Activated CD8-positive, alpha-beta T cell treated with anti-CD3 and anti-CD28 coated beads for 36 hours (primary cell): ENCODE measurements at regions not wholly inside any gene's neighbourhood (a gene's known extent, or its start where the extent isn't known, plus 50 kb on each side); places are given as distances from the start of the nearest gene placed in this dataset.
"Not testable (repeated sequence)": the region's sequence is repeated elsewhere in the genome, so short reads cannot be mapped to it uniquely, and the experiment has no call there.

Source experiments
- ATAC-seq: fragments of 200-7000 bp; cut with Tn5 transposase; one replicate; pipeline ENCODE4 v1.10.0; 2021; ENCODE audit warnings: mild to moderate bottlenecking, moderate library complexity
- CTCF ChIA-PET: fragments of 350-600 bp; sonication (Branson Sonifier 250); formaldehyde crosslinking; loops from one replicate; lab custom pipeline; 2021; ENCODE audit warnings: antibody characterized with exemption; lab: Charles Lee
- POLR2A ChIA-PET: fragments of 350-600 bp; sonication (Branson Sonifier 250); formaldehyde crosslinking; loops from one replicate; lab custom pipeline; 2021; ENCODE audit warnings: antibody characterized with exemption; lab: Charles Lee
- DNase-seq: peaks from one replicate; pipeline ENCODE4 v3.0.0-alpha.2; 2020
- H3K27ac Mint-ChIP-seq: one replicate; pipeline ENCODE4 v1.8.0; 2021; ENCODE audit warnings: mild to moderate bottlenecking, mixed read lengths
- H3K27me3 Mint-ChIP-seq: one replicate; pipeline ENCODE4 v1.8.0; 2021; ENCODE audit warnings: mixed read lengths
- H3K36me3 Mint-ChIP-seq: one replicate; pipeline ENCODE4 v1.8.0; 2021; ENCODE audit warnings: low read depth, mixed read lengths
- H3K4me1 Mint-ChIP-seq: one replicate; pipeline ENCODE4 v1.8.0; 2021; ENCODE audit warnings: low read depth, mixed read lengths
- H3K4me3 Mint-ChIP-seq: one replicate; pipeline ENCODE4 v1.8.0; 2021; ENCODE audit warnings: mild to moderate bottlenecking, moderate library complexity, mixed read lengths
- H3K9me3 Mint-ChIP-seq: one replicate; pipeline ENCODE4 v1.8.0; 2021; ENCODE audit warnings: mixed read lengths
- CTCF ChIP-seq: fragments of 200-600 bp; IDR thresholded peaks from one replicate; pipeline ENCODE4 v1.8.0; 2022; ENCODE audit warnings: antibody characterized with exemption, mild to moderate bottlenecking
- intact Hi-C: fragments of 100-400 bp; cut with micrococcal nuclease; formaldehyde crosslinking; loops from one replicate; pipeline ENCODE4 v1.10.0; 2022

GRCh38 chr7:24113506-24113905, 170.5 kb upstream of the NPY start:
- Mint-ChIP-seq H3K27me3 (no peaks in the 10 kb centered on the region), H3K27ac (no peak overlapping the region), H3K9me3 (no peaks in the 10 kb centered on the region), H3K36me3 (no peaks in the 10 kb centered on the region), H3K4me1 (no peaks in the 10 kb centered on the region), H3K4me3 (no peak overlapping the region)
- no peak for DNase-seq
- TF ChIP-seq CTCF: no peak
- ChIA-PET POLR2A (no interaction called here), CTCF (no interaction called here)
- intact Hi-C loops: no loop called here
- no peak for ATAC-seq

GRCh38 chr7:24115661-24116060, 168.3 kb upstream of the NPY start:
- no peak for TF ChIP-seq CTCF
- intact Hi-C loops: no loop called here
- Mint-ChIP-seq H3K4me1 (no peaks in the 10 kb centered on the region), H3K27me3 (no peaks in the 10 kb centered on the region), H3K9me3 (no peaks in the 10 kb centered on the region), H3K36me3 (no peaks in the 10 kb centered on the region), H3K27ac (no peak overlapping the region), H3K4me3 (no peak overlapping the region)
- DNase-seq (no peak), ATAC-seq (no peak)
- ChIA-PET POLR2A (no interaction called here), CTCF (no interaction called here)

GRCh38 chr7:24117903-24118499, 166.0 kb upstream of the NPY start:
- H3K27ac Mint-ChIP-seq, ATAC-seq, H3K27me3 Mint-ChIP-seq, POLR2A ChIA-PET, H3K9me3 Mint-ChIP-seq, intact Hi-C loops, H3K4me1 Mint-ChIP-seq, DNase-seq, H3K36me3 Mint-ChIP-seq, CTCF ChIA-PET, H3K4me3 Mint-ChIP-seq: not testable (repeated sequence)

- Mint-ChIP-seq H3K4me3 (no peak overlapping the region), H3K27me3 (no peaks in the 10 kb centered on the region), H3K36me3 (no peaks in the 10 kb centered on the region), H3K27ac (no peak overlapping the region), H3K4me1 (no peaks in the 10 kb centered on the region), H3K9me3 (no peaks in the 10 kb centered on the region)
- intact Hi-C loops: no loop called here
- ChIA-PET POLR2A (no interaction called here), CTCF (no interaction called here)
- TF ChIP-seq CTCF: no peak
- no peak for ATAC-seq
- DNase-seq: no peak
These were observed 164.1 kb upstream of the NPY start for GRCh38 chr7:24119852-24120251.

- H3K27me3 Mint-ChIP-seq: peaks cover 2% of the 10 kb centered on the region
- TF ChIP-seq CTCF: no peak
- no peaks in the 10 kb centered on the region for H3K9me3 Mint-ChIP-seq
- no peak overlapping the region for H3K27ac Mint-ChIP-seq
- no peak for DNase-seq
- no peaks in the 10 kb centered on the region for H3K36me3 Mint-ChIP-seq
- no peaks in the 10 kb centered on the region for H3K4me1 Mint-ChIP-seq
- no peak overlapping the region for H3K4me3 Mint-ChIP-seq
- ATAC-seq: no peak
- intact Hi-C loops: no loop called here
- ChIA-PET POLR2A (no interaction called here), CTCF (no interaction called here)
These were observed 160.9 kb upstream of the NPY start for GRCh38 chr7:24123076-24123475.

GRCh38 chr7:24125765-24126164, 158.2 kb upstream of the NPY start:
- no peaks in the 10 kb centered on the region for H3K4me1 Mint-ChIP-seq
- intact Hi-C loops: no loop called here
- H3K36me3 Mint-ChIP-seq: no peaks in the 10 kb centered on the region
- POLR2A ChIA-PET: no interaction called here
- peaks cover 5% of the 10 kb centered on the region for H3K27me3 Mint-ChIP-seq
- DNase-seq (no peak), ATAC-seq (no peak)
- CTCF ChIA-PET: no interaction called here
- H3K4me3 Mint-ChIP-seq: no peak overlapping the region
- H3K27ac Mint-ChIP-seq: no peak overlapping the region
- TF ChIP-seq CTCF: no peak
- no peaks in the 10 kb centered on the region for H3K9me3 Mint-ChIP-seq
